ENCODE measurements at regions not wholly inside any gene's neighbourhood (a gene's known extent, or its start where the extent isn't known, plus 50 kb on each side); places are given as distances from the start of the nearest gene placed in this dataset.

- Histone ChIP-seq H3K9me3 (no peaks in the 10 kb centered on the region), H3K4me3 (no peak overlapping the region), H3K4me2 (no peak overlapping the region), H4K20me1 (no peaks in the 10 kb centered on the region), H3K9ac (no peak overlapping the region), H3K27me3 (no peaks in the 10 kb centered on the region), H3K4me1 (peaks cover 12% of the 10 kb centered on the region), H3K27ac (no peak overlapping the region), H3K36me3 (no peaks in the 10 kb centered on the region)
- TF ChIP-seq Cebpa-rat (IDR thresholded peaks at IDR 0.05): no peak
Observed at GRCh38 chr2:64905338-64906024, 83.7 kb upstream of the SLC1A4 start.

- H3K4me3 ChIP-seq: no peak overlapping the region
- no peak overlapping the region for H3K9ac ChIP-seq
- H3K9me3 ChIP-seq: no peaks in the 10 kb centered on the region
Observed at GRCh38 chr2:64906853-64907536, 82.2 kb upstream of the SLC1A4 start.

GRCh38 chr2:64908406-64908805, 80.8 kb upstream of the SLC1A4 start:
- H3K9ac ChIP-seq: no peak overlapping the region
- H3K4me2 ChIP-seq: no peak overlapping the region
- TF ChIP-seq Cebpa-rat (IDR thresholded peaks at IDR 0.05): no peak
- H3K36me3 ChIP-seq: no peaks in the 10 kb centered on the region
- no peaks in the 10 kb centered on the region for H3K27me3 ChIP-seq
- no peaks in the 10 kb centered on the region for H3K9me3 ChIP-seq
- H3K4me3 ChIP-seq: no peak overlapping the region
- H3K27ac ChIP-seq: no peak overlapping the region
- peaks cover 18% of the 10 kb centered on the region for H3K4me1 ChIP-seq
- no peaks in the 10 kb centered on the region for H4K20me1 ChIP-seq

More at GRCh38 chr2:64906853-64907536, 82.2 kb upstream of the SLC1A4 start:
- Histone ChIP-seq H3K4me1 (peaks cover 12% of the 10 kb centered on the region), H3K4me2 (no peak overlapping the region), H4K20me1 (no peaks in the 10 kb centered on the region), H3K27me3 (no peaks in the 10 kb centered on the region), H3K27ac (no peak overlapping the region), H3K36me3 (no peaks in the 10 kb centered on the region)
- no peak for TF ChIP-seq Cebpa-rat (IDR thresholded peaks at IDR 0.05)

- Histone ChIP-seq H3K36me3 (no peaks in the 10 kb centered on the region), H4K20me1 (no peaks in the 10 kb centered on the region), H3K4me2 (no peak overlapping the region), H3K9me3 (no peaks in the 10 kb centered on the region), H3K4me3 (no peak overlapping the region), H3K27ac (no peak overlapping the region), H3K27me3 (no peaks in the 10 kb centered on the region), H3K4me1 (peaks cover 23% of the 10 kb centered on the region), H3K9ac (no peak overlapping the region)
- TF ChIP-seq Cebpa-rat (IDR thresholded peaks at IDR 0.05): no peak
Observed at GRCh38 chr2:64910523-64910922, 78.7 kb upstream of the SLC1A4 start.

- H3K27ac ChIP-seq: no peak overlapping the region
Observed at GRCh38 chr2:64910972-64911433, 78.2 kb upstream of the SLC1A4 start.

GRCh38 chr2:64913357-64913869, 75.8 kb upstream of the SLC1A4 start:
- Histone ChIP-seq H3K4me3 (no peak overlapping the region), H3K9me3 (no peaks in the 10 kb centered on the region), H3K4me1 (peaks cover 38% of the 10 kb centered on the region), H3K27me3 (no peaks in the 10 kb centered on the region), H4K20me1 (no peaks in the 10 kb centered on the region), H3K4me2 (no peak overlapping the region), H3K27ac (no peak overlapping the region), H3K9ac (no peak overlapping the region), H3K36me3 (no peaks in the 10 kb centered on the region)
- TF ChIP-seq Cebpa-rat (IDR thresholded peaks at IDR 0.05): no peak

More at GRCh38 chr2:64910972-64911433, 78.2 kb upstream of the SLC1A4 start:
- Histone ChIP-seq H3K4me3 (no peak overlapping the region), H3K27me3 (no peaks in the 10 kb centered on the region), H3K9ac (no peak overlapping the region), H3K36me3 (no peaks in the 10 kb centered on the region), H3K4me2 (no peak overlapping the region), H3K4me1 (peaks cover 28% of the 10 kb centered on the region), H4K20me1 (no peaks in the 10 kb centered on the region), H3K9me3 (no peaks in the 10 kb centered on the region)
- TF ChIP-seq Cebpa-rat (IDR thresholded peaks at IDR 0.05): no peak

GRCh38 chr2:64914247-64914646, 75.0 kb upstream of the SLC1A4 start:
- TF ChIP-seq Cebpa-rat (IDR thresholded peaks at IDR 0.05): no peak
- H3K4me3 ChIP-seq: no peak overlapping the region
- H4K20me1 ChIP-seq: no peaks in the 10 kb centered on the region
- H3K9ac ChIP-seq: no peak overlapping the region
- H3K4me2 ChIP-seq: peak overlapping the region; percentile 47; the same call in 1 of the 2 replicates
- H3K4me1 ChIP-seq: peaks cover 44% of the 10 kb centered on the region
- no peak overlapping the region for H3K27ac ChIP-seq
- H3K36me3 ChIP-seq: no peaks in the 10 kb centered on the region
- H3K27me3 ChIP-seq: no peaks in the 10 kb centered on the region
- 0 out of 2 replicates have a peak, but pooled peaks cover 5% of the 10 kb centered on the region for H3K9me3 ChIP-seq

GRCh38 chr2:64914735-64915509, 74.3 kb upstream of the SLC1A4 start:
- Histone ChIP-seq H3K9ac (no peak overlapping the region), H3K9me3 (0 out of 2 replicates have a peak, but pooled peaks cover 5% of the 10 kb centered on the region), H3K27ac (no peak overlapping the region), H3K4me2 (peak overlapping the region; percentile 47), H4K20me1 (no peaks in the 10 kb centered on the region), H3K27me3 (no peaks in the 10 kb centered on the region), H3K36me3 (no peaks in the 10 kb centered on the region), H3K4me3 (no peak overlapping the region), H3K4me1 (peaks cover 44% of the 10 kb centered on the region)
- TF ChIP-seq Cebpa-rat (IDR thresholded peaks at IDR 0.05): no peak

GRCh38 chr2:64915510-64915900, 73.7 kb upstream of the SLC1A4 start:
- no peaks in the 10 kb centered on the region for H3K27me3 ChIP-seq
- peak overlapping the region; percentile 47 for H3K4me2 ChIP-seq

More at GRCh38 chr2:64915510-64915900, 73.7 kb upstream of the SLC1A4 start:
- H3K9ac ChIP-seq: no peak overlapping the region
- peaks cover 44% of the 10 kb centered on the region for H3K4me1 ChIP-seq
- H3K9me3 ChIP-seq: 0 out of 2 replicates have a peak, but pooled peaks cover 5% of the 10 kb centered on the region
- no peak overlapping the region for H3K27ac ChIP-seq
- TF ChIP-seq Cebpa-rat (IDR thresholded peaks at IDR 0.05): no peak
- no peaks in the 10 kb centered on the region for H4K20me1 ChIP-seq
- no peaks in the 10 kb centered on the region for H3K36me3 ChIP-seq
- no peak overlapping the region for H3K4me3 ChIP-seq

All from BLaER1 (cell line).